GM21528 (cell line): ENCODE measurements at regions not wholly inside any gene's neighbourhood (a gene's known extent, or its start where the extent isn't known, plus 50 kb on each side); places are given as distances from the start of the nearest gene placed in this dataset.

Experiments used
- ATAC-seq: cut with Tn5 transposase; IDR thresholded peaks from one replicate; pipeline ENCODE4 v1.9.1; 2021; ENCODE audit warnings: mild to moderate bottlenecking, moderate library complexity; ENCODE audit not compliant: unreplicated experiment, low FRiP score

GRCh38 chr6:163923658-163924411, 509.3 kb downstream of the QKI start:
- ATAC-seq: no peak

GRCh38 chr6:163922562-163922961, 508.0 kb downstream of the QKI start:
- no peak for ATAC-seq

GRCh38 chr6:163919652-163920051, 505.1 kb downstream of the QKI start:
- no peak for ATAC-seq

GRCh38 chr6:163916315-163917081, 502.0 kb downstream of the QKI start:
- no peak for ATAC-seq

GRCh38 chr6:163915131-163915530, 500.6 kb downstream of the QKI start:
- ATAC-seq: no peak

- ATAC-seq: no peak
Measured at GRCh38 chr6:163913045-163913444, 498.5 kb downstream of the QKI start.

GRCh38 chr6:163906006-163906710, 491.6 kb downstream of the QKI start:
- no peak for ATAC-seq

GRCh38 chr6:163904186-163904585, 489.7 kb downstream of the QKI start:
- ATAC-seq: no peak

- no peak for ATAC-seq
Measured at GRCh38 chr6:163903541-163903940, 489.0 kb downstream of the QKI start.

- no peak for ATAC-seq
Measured at GRCh38 chr6:163902993-163903392, 488.5 kb downstream of the QKI start.

- no peak for ATAC-seq
Measured at GRCh38 chr6:163901681-163902080, 487.2 kb downstream of the QKI start.

GRCh38 chr6:163900570-163900969, 486.1 kb downstream of the QKI start:
- no peak for ATAC-seq

- no peak for ATAC-seq
Measured at GRCh38 chr6:163897669-163898068, 483.2 kb downstream of the QKI start.

- ATAC-seq: no peak
Measured at GRCh38 chr6:163897030-163897429, 482.5 kb downstream of the QKI start.

- ATAC-seq: no peak
Measured at GRCh38 chr6:163895162-163895561, 480.6 kb downstream of the QKI start.

GRCh38 chr6:163893609-163894189, 479.2 kb downstream of the QKI start:
- ATAC-seq: no peak

GRCh38 chr6:163892824-163893561, 478.5 kb downstream of the QKI start:
- ATAC-seq: no peak

- no peak for ATAC-seq
Measured at GRCh38 chr6:163889904-163890514, 475.5 kb downstream of the QKI start.

- no peak for ATAC-seq
Measured at GRCh38 chr6:163888030-163888819, 473.7 kb downstream of the QKI start.
